ENCODE measurements at regions not wholly inside any gene's neighbourhood (a gene's known extent, or its start where the extent isn't known, plus 50 kb on each side); places are given as distances from the start of the nearest gene placed in this dataset.

- DNase-seq (ENCODE audit: low spot score) = no peak
These were observed 68.1 kb downstream of the TEKT4 start for GRCh38 chr2:94939349-94939748.

GRCh38 chr2:94947097-94948016 lies 76.1 kb downstream of the TEKT4 start:
- DNase-seq (ENCODE audit: low spot score) = no peak

- no peak for DNase-seq (ENCODE audit: low spot score)
These were observed 69.8 kb upstream of the MAL start for GRCh38 chr2:94955702-94956101.

GRCh38 chr2:94956797-94957391 lies 68.6 kb upstream of the MAL start:
- peak; percentile 42 for DNase-seq (ENCODE audit: low spot score)

GRCh38 chr2:94958245-94958644 lies 67.3 kb upstream of the MAL start:
- DNase-seq (ENCODE audit: low spot score) = no peak

GRCh38 chr2:94960266-94960665 lies 65.2 kb upstream of the MAL start:
- DNase-seq (ENCODE audit: low spot score) = no peak

GRCh38 chr2:94960751-94961150 lies 64.8 kb upstream of the MAL start:
- no peak for DNase-seq (ENCODE audit: low spot score)

GRCh38 chr2:94964193-94964592 lies 61.3 kb upstream of the MAL start:
- no peak for DNase-seq (ENCODE audit: low spot score)

- DNase-seq (ENCODE audit: low spot score) = no peak
These were observed 58.8 kb upstream of the MAL start for GRCh38 chr2:94966689-94967088.

GRCh38 chr2:94970353-94970752 lies 55.2 kb upstream of the MAL start:
- no peak for DNase-seq (ENCODE audit: low spot score)
